Caco-2 (cell line): ENCODE measurements at regions not wholly inside any gene's neighbourhood (a gene's known extent, or its start where the extent isn't known, plus 50 kb on each side); places are given as distances from the start of the nearest gene placed in this dataset.

Experiments
- BruUV-seq: library from RNA; stranded (reverse); fragments of 400-500 nt; replicated peaks from 2 replicates; lab custom pipeline; 2021; lab: Mats Ljungman, UMichigan
- CTCF ChIA-PET: fragments of 300-600 bp; sonication (Branson Sonifier 250); formaldehyde crosslinking; loops from one replicate; lab custom pipeline; 2022; ENCODE audit warnings: antibody characterized with exemption; lab: Charles Lee
- POLR2A ChIA-PET: fragments of 300-600 bp; sonication (Branson Sonifier 250); formaldehyde crosslinking; loops from one replicate; lab custom pipeline; 2022; ENCODE audit warnings: antibody characterized with exemption; lab: Charles Lee
- DNase-seq, 2 experiments: peaks; one replicate each; pipeline versions ENCODE4 v3.0.0 to v3.0.0-alpha.2; 2020 to 2022
- H3K27me3 ChIP-seq: replicated peaks from 2 replicates; pipeline ENCODE4 v1.6.0; 2011; ENCODE audit warnings: low read length; ENCODE audit not compliant: control insufficient read depth, insufficient read depth
- H3K36me3 ChIP-seq: 2 replicates; pipeline ENCODE4 v1.5.1; 2011; ENCODE audit warnings: low read length; ENCODE audit not compliant: control insufficient read depth, insufficient read depth
- H3K4me1 ChIP-seq: fragments of 250-450 bp; sonication (Bioruptor Pico); 2 replicates; pipeline ENCODE4 v1.5.1; 2020; ENCODE audit warnings: mild to moderate bottlenecking
- H3K4me3 ChIP-seq: 2 replicates; pipeline ENCODE4 v1.5.1; 2011; ENCODE audit warnings: low read depth, mild to moderate bottlenecking, control low read depth, low read length
- H3K9me3 ChIP-seq: fragments of 250-450 bp; sonication (Bioruptor Pico); 2 replicates; pipeline ENCODE4 v1.5.1; 2020; ENCODE audit warnings: mild to moderate bottlenecking, moderate library complexity
- H3K27ac Mint-ChIP-seq: one replicate; pipeline ENCODE4 v1.8.0; 2022; ENCODE audit warnings: mixed read lengths; ENCODE audit not compliant: unreplicated experiment
- H3K27me3 Mint-ChIP-seq: one replicate; pipeline ENCODE4 v1.8.0; 2022; ENCODE audit warnings: mixed read lengths; ENCODE audit not compliant: insufficient read depth, unreplicated experiment
- H3K36me3 Mint-ChIP-seq: one replicate; pipeline ENCODE4 v1.8.0; 2022; ENCODE audit warnings: mild to moderate bottlenecking, mixed read lengths; ENCODE audit not compliant: insufficient read depth, unreplicated experiment
- H3K4me1 Mint-ChIP-seq: one replicate; pipeline ENCODE4 v1.8.0; 2022; ENCODE audit warnings: low read depth, mixed read lengths; ENCODE audit not compliant: unreplicated experiment
- H3K4me3 Mint-ChIP-seq: one replicate; pipeline ENCODE4 v1.8.0; 2022; ENCODE audit warnings: mild to moderate bottlenecking, moderate library complexity, mixed read lengths; ENCODE audit not compliant: unreplicated experiment
- H3K9me3 Mint-ChIP-seq: one replicate; pipeline ENCODE4 v1.8.0; 2022; ENCODE audit warnings: mixed read lengths; ENCODE audit not compliant: unreplicated experiment
- CTCF ChIP-seq, 2 experiments: fragments of 200-600 bp in 1 of 2; IDR thresholded peaks; 1 replicate in 1 of 2; 2 replicates in 1 of 2; pipeline versions ENCODE4 v1.5.1 to v1.8.0; 2011 to 2022; ENCODE audit warnings: antibody characterized with exemption in 1 of 2, control low read depth in 1 of 2, inconsistent platforms in 1 of 2, low read depth in 1 of 2, low read length in 1 of 2, mild to moderate bottlenecking in 1 of 2, moderate library complexity in 1 of 2; ENCODE audit not compliant: insufficient read depth in 1 of 2, severe bottlenecking in 1 of 2, unreplicated experiment in 1 of 2
- intact Hi-C: fragments of 100-400 bp; cut with micrococcal nuclease; formaldehyde crosslinking; loops from one replicate; pipeline ENCODE4 v1.10.0; 2022; ENCODE audit not compliant: unreplicated experiment

GRCh38 chr6:9507136-9507895 is 907.6 kb downstream of the TFAP2A start:
- Histone ChIP-seq H3K4me3 (no peak overlapping the region), H3K27me3 (no peaks in the 10 kb centered on the region), H3K36me3 (no peaks in the 10 kb centered on the region), H3K9me3 (no peaks in the 10 kb centered on the region), H3K4me1 (peaks cover 5% of the 10 kb centered on the region; the same call in 1 of the 2 replicates)
- no peak for TF ChIP-seq CTCF (IDR thresholded peaks at IDR 0.05; ENCODE audit: insufficient read depth in 1 of 2, low read depth in 1 of 2, low read length in 1 of 2, severe bottlenecking in 1 of 2, unreplicated experiment in 1 of 2)
- H3K4me1 Mint-ChIP-seq: no peaks in the 10 kb centered on the region
- H3K9me3 Mint-ChIP-seq: no peaks in the 10 kb centered on the region
- H3K36me3 Mint-ChIP-seq: no peaks in the 10 kb centered on the region
- BruUV-seq: no TSS peak
- no peak overlapping the region for H3K4me3 Mint-ChIP-seq
- CTCF ChIA-PET: no interaction called here
- DNase-seq: no peak
- H3K27me3 Mint-ChIP-seq: no peaks in the 10 kb centered on the region
- no peak overlapping the region for H3K27ac Mint-ChIP-seq
- intact Hi-C loops: no loop called here
- POLR2A ChIA-PET: no interaction called here

GRCh38 chr6:9504191-9504590 is 910.7 kb downstream of the TFAP2A start:
- no peak overlapping the region for H3K4me3 ChIP-seq
- ChIA-PET POLR2A (no interaction called here), CTCF (no interaction called here)
- H3K4me3 Mint-ChIP-seq: no peak overlapping the region
- H3K27ac Mint-ChIP-seq: no peak overlapping the region
- H3K4me1 ChIP-seq: no peaks in the 10 kb centered on the region
- no peaks in the 10 kb centered on the region for H3K36me3 ChIP-seq
- intact Hi-C loops: no loop called here
- H3K27me3 ChIP-seq: no peaks in the 10 kb centered on the region
- TF ChIP-seq CTCF (IDR thresholded peaks at IDR 0.05; ENCODE audit: insufficient read depth in 1 of 2, low read depth in 1 of 2, low read length in 1 of 2, severe bottlenecking in 1 of 2, unreplicated experiment in 1 of 2): no peak
- no peaks in the 10 kb centered on the region for H3K4me1 Mint-ChIP-seq
- H3K36me3 Mint-ChIP-seq: no peaks in the 10 kb centered on the region
- H3K9me3 ChIP-seq: no peaks in the 10 kb centered on the region
- H3K27me3 Mint-ChIP-seq: no peaks in the 10 kb centered on the region
- no TSS peak for BruUV-seq
- no peak for DNase-seq
- H3K9me3 Mint-ChIP-seq: no peaks in the 10 kb centered on the region

GRCh38 chr6:9503111-9503761 is 911.6 kb downstream of the TFAP2A start:
- Mint-ChIP-seq H3K36me3 (no peaks in the 10 kb centered on the region), H3K27ac (no peak overlapping the region)
- POLR2A ChIA-PET: no interaction called here

More at GRCh38 chr6:9503111-9503761, 911.6 kb downstream of the TFAP2A start:
- H3K36me3 ChIP-seq: no peaks in the 10 kb centered on the region
- TF ChIP-seq CTCF (IDR thresholded peaks at IDR 0.05; ENCODE audit: insufficient read depth in 1 of 2, low read depth in 1 of 2, low read length in 1 of 2, severe bottlenecking in 1 of 2, unreplicated experiment in 1 of 2): no peak
- no peaks in the 10 kb centered on the region for H3K4me1 Mint-ChIP-seq
- no peaks in the 10 kb centered on the region for H3K9me3 ChIP-seq
- H3K4me3 ChIP-seq: no peak overlapping the region
- no TSS peak for BruUV-seq
- H3K4me3 Mint-ChIP-seq: no peak overlapping the region
- CTCF ChIA-PET: no interaction called here
- no peaks in the 10 kb centered on the region for H3K27me3 Mint-ChIP-seq
- no peaks in the 10 kb centered on the region for H3K9me3 Mint-ChIP-seq
- no peaks in the 10 kb centered on the region for H3K27me3 ChIP-seq
- no peak for DNase-seq
- intact Hi-C loops: no loop called here
- no peaks in the 10 kb centered on the region for H3K4me1 ChIP-seq
